Activated CD4-positive, alpha-beta T cell treated with anti-CD3 and anti-CD28 coated beads, Interleukin-2, amount 50 U/mL, for 1 hour (primary cell): ENCODE measurements at regions not wholly inside any gene's neighbourhood (a gene's known extent, or its start where the extent isn't known, plus 50 kb on each side); places are given as distances from the start of the nearest gene placed in this dataset.

Experiments used
- DNase-seq: peaks from one replicate; pipeline ENCODE4 v3.0.0-alpha.2; 2020

DNA sequence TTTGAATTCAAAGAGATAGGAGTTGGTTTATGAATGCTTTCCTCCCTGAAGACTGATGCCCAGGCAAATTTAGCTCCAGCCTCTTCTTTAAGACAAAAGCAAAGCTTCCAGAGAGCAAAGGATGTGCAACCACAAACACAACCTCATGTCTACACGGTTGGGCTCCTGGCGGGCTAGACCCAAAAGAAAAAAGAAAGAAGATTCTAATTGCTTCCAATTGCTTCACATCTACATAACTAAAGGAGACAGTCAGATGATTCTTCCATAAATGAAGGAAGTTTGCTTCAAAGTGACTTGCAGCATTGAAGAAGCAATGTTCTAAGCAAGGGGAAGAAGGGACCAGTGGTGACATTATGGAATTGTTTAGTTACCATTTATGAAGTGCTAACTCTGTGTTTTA lies 1603.0 kb upstream of the TENM3 start:
- DNase-seq, result no peak

DNA sequence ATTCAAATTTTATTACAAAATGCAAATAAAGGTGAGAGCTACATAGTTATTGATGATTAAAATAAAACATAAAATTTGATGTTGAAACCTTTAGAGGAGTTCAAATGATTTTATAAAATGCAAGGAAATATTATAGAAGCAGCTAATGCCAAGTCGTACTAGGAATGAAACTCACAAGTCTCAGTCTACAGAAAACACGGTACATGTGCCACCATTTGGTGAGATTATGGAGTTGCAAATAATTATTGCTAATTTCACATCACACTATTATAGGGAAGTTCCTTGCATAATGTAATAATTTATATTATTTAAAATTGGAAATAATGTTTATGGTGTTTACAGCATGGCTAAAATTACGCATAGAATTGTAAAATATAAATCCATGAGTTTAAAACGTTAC lies 1601.7 kb upstream of the TENM3 start:
- DNase-seq, result no peak

DNA sequence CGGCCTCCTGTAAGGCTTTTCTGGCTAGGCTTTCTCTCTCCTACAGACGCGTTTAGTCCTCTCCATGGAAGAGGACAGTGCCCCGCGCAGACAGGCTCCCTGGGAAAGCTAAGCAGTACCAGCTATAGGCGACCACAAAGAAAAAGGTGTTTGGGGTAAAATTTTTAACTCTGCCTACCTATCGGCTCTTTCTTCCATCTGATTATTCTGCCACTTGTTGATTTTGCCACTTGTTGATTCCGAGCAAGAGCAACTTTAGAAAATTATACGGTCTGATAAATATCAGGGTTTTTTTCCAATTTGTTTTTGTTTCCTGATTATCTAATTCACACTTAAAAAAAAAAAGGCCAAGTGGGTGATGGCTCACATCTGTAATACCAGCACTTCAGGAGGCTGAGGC lies 1600.5 kb upstream of the TENM3 start:
- no peak for DNase-seq

DNA sequence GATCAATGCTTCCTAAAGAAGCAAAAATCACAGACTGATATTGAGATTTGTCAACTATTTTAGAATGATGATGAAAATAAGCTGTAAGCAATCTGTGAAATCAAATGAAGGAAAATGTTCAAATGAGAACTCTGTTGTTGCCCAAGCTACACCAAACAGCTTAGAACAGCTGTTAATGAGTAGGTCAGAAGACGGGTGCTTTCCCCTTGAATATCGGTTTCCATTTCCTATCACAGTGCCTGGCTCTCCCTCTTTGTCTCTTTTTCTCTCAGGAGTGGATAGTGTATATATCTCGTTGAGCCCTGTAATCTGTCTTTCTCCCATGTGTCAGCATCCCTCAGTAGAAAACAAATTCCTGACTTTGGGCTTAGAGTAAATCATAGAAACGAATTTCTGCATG lies 1592.9 kb upstream of the TENM3 start:
- no peak for DNase-seq

DNA sequence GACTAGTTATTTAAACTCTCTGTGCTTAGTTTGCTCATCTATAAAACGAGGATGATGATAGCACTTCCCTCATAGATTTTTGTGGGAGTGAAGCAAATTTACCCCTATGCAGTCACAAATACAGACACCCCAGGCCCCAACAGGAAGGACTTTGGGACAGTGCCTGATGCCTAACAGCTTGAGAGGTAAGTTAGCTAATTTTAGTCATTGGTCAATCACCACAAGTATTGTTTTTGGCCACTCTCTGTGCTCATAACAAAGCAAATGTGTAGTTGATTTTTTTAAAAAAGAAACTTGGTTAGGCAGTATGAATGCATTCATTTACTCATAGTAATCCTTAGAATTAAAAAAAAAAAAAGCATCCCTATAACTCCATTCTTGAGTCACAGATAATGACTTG lies 1590.7 kb upstream of the TENM3 start:
- no peak for DNase-seq

DNA sequence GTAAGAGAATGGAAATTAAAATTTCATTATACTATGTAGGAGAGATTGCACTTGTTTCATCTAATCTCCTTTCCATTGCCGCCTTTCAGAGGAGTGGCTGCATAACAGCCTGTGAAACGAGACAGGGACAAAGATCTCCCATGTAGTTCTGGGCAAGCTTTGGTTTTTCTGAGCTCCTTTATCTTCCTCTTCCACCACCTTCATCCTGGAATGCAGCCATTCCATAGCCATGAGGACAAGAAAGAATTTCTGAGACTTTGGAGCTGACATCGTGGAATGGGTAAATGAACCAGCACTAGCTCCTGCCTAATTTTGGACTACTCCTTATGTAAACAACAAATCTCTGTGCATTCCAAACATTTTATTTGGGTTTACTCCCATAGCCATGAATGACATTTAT lies 1587.3 kb upstream of the TENM3 start:
- DNase-seq, result no peak

DNA sequence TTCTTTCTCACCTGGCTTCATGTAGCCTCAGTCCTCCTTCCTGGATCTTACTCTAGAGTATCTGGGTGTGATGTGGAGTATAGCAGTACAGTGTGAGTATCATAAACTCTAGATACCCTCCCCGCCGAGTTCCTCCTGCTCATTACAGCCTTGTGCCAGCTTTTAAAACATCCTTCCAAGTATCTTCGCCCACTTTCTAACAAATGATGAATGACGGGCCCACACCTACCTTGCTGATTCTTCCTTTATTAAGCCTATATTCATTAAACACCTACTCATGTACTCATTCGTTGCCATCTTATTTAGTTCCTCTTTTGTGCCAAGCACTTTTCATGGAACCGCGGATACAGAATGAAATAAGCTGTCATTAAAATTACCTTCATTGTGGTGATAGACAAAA lies 1585.3 kb upstream of the TENM3 start:
- no peak for DNase-seq

DNA sequence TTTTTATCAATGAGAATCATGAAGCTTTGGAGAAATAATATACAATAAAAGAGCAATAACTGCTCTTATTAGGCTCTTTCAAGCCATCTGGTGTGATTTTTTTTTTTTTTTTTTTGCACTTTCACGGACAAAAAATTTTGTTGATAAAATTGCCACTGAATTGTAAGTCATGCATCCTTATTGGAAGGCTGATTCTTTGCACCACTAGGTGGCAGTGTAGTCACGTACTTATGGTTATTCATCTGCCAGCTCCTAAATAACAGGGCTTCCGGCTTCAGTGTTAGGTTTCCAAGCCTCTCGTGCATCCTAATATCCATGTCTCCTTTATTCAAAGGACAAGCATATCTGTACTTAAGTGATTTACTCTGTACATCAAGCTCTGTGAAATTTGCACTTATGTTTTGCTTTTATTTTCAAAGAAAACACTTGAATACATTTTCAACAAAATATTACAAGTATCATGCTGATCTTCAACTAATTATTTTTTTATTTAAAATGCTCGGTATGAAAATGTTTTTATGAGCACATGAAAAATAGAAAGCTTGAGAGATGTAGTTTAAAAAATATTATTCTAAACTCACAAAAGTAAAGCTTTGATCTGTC lies 1578.3 kb upstream of the TENM3 start:
- peak; percentile 25 for DNase-seq

DNA sequence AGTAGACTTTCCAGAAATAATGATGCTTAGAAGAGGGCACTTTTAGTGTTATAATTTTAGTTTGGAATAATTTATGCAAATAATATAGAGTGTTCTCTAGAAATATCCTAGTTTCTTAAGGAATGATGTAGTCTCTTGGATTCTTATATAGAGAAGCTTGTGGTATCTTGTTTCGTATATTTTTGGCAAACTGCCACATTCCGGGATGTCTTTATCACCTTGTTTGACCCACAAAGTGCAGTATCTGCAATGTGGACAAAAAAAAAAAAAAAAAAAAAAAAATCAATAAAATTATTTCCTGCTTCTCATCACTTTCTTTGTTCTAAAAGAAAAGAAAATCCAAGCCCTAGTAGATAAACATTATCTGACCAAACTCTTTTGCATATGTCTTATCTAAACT lies 1577.7 kb upstream of the TENM3 start:
- DNase-seq, result no peak

DNA sequence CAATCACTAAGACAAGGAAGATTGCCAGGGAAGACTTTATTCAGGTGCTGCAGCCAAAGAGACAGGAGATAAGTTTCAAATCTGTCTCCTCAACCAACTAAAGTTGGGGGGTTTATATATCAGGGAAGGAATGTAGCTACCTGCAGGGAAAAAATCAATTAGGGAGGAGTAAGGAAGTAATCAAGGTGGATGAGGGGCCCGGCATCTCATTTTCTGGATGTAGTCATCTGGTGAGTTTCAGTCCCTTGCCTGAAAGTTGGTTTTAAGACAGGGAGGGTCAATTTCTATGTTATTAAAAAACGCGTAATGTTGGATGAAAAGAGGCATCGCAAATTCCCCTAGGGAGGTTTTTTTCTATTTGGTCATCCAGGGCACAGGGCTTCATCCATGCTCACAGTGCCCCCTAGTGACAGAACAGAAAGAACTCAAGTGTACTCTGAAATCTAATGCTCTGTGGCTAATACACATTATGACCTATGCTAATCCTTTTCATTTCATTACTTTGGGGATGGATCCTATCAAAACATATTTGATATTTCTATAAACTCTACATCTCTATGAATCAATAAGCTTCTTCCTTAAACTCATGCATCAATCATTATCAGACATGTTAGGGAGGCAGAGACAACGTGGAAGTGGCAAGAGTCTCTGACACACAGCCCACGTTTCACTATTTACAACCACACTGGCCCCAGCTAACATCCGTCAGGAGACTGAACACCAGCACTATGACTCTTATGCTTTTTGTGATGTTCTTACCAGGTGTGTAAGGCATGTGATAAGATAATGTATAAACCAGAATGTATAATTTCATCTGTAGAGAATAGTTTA lies 1577.0 kb upstream of the TENM3 start:
- DNase-seq, result no peak

DNA sequence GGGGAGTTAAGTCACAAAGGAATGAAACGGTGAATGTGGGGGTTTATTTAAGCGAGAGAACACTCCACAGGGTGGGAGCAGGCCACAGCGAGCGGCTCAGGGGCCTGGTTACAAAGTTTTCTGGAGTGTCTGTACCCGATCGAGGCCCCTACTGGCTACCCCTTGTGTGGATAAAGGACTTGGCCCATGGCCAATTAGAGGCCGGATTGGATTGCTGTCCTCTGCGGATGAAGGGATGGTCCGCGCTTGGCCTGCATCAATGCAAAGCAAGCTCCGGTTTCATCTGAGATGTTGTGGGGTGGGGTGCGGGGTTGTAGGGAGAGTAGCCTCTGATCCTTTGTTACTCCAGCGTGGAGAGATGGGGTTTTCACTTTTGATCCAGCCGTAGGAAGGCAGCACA lies 1574.5 kb upstream of the TENM3 start:
- no peak for DNase-seq

DNA sequence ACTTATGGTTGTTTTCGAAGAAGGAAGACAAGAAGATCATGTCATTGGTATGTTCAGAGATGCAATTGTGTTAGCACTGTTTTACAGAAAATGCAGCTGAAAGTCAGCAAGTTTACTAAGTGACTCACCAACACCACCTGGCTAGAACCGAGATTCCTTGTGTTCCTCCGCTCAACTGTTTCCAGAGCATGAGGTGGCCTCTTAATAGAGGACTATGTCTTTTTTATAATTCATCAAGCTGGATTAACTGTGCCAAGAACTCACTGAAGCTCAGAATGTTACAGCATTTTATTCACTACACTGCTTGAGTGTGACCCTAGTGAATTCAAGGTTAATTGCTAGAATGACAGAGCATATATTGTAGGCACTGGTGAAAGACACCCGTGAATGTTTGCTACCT lies 1573.5 kb upstream of the TENM3 start:
- DNase-seq, result no peak

DNA sequence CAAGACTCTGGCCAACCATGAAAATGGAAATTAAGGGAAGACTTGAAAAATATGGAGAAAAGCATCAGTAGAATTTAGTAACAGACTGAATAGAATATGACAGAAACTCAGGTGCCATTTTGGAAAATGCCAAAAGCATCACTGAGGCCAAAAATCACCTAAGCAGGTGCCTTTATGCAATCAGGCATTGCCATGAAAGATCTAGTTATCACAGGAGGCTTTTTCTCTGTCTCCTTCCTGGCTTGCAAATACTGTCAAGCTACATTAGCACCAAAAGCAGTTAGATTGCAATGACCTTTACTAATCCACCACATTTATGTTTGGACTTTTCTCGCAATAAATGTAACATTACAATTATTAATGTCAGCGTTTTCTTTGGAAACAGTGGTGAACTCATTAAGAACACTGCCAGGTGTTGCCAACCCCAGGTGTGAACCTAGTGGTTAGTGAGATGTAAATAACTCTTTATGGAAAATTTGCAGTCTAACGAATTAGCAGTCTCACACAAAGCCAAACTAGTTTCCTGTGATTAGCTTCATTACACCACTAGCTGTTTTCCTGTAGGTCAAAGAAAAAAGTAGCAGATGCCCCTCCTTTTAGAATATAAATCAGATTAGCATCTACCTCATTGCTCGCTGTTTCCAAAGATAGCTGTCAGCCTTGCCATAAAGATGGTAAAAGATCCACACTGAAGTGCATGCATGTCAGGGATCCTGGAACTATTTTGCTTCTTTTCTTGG lies 1568.4 kb upstream of the TENM3 start:
- DNase-seq, result no peak

DNA sequence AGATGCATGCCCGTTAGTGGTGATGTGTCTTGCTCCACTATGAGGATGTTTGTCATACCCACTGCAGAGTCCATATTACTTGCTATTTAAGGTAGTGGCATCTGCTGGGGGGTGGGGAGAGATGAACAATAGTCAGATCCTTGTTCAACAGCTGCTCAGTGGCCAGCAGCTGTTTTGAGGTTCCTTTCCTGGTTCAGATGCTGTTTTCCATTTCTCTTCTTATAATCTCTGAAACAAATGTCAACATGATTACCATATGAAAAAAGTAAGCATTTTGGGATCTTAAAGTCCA lies 1567.9 kb upstream of the TENM3 start:
- no peak for DNase-seq

DNA sequence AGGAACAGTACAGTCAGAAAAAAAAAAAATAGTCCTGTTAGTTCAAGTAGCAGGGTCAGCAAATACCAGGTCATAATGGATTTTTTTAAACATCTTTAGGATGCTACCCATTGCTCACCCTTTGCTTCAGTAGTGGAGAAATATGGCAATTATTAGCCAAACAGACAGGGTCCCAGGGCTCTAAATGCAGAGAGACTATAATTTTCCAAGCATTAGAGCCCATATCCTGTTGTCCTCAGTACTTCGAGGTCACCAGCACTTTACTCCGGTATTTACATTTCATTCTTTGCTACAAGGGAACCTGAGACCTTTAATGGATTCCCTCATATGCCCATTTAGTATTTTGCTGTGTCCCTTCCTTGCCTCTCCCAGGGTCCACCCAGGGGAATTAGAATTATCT lies 1562.9 kb upstream of the TENM3 start:
- DNase-seq, result no peak

DNA sequence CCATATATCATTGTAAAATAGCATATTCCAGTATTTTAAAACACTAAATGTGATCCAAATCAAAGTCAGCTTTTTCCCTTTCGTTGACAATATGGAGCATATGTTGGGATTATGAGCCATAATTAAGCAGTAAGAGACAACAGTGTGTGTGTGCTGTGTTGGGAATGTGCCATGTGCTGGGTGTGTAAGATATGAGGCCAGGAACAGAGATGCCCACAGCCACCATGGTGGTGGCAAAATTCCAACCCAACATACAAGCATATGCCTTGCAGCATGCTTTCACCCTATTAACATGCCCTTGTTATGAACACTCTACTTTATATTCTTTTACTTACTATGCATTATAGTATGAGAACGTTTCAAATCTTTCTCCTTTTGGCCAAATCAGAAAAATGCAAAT lies 1560.4 kb upstream of the TENM3 start:
- no peak for DNase-seq

DNA sequence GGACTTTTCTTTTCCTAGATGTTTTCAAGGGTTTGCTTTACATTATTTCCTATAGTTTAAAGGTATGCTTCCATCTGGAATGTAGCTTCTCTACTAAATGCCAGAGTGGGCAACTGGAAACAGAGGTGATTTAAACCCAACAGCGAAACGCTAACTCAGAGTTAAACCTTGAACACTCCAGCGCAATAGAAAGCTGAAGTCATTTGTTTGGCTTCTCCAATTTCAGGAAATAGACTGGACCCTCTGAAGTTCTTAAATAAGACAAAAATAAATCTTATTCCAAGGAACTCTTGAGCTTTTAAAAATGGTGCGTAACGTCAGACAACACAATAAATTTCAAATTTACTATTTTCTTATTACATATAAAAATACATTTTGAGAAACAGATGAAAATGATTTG lies 1560.0 kb upstream of the TENM3 start:
- no peak for DNase-seq

DNA sequence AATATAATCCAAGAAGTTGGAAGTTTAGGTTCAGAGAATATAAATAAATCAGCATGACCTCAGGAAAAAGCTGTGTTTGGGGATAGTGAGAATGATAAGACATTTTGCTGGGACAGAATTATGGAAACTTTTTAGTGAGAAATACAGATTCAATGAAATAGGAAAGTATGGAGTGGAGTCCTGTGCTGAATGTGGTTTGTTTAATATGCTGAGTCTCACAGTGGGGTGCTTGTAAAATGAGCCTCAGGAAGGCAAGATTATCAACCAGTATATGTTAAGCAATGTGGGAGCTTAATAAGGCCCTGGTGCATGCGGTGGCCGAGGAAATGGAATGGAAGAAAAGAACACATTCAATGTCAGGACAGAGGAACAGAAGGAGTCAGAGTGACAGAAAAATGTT lies 1554.7 kb upstream of the TENM3 start:
- no peak for DNase-seq

DNA sequence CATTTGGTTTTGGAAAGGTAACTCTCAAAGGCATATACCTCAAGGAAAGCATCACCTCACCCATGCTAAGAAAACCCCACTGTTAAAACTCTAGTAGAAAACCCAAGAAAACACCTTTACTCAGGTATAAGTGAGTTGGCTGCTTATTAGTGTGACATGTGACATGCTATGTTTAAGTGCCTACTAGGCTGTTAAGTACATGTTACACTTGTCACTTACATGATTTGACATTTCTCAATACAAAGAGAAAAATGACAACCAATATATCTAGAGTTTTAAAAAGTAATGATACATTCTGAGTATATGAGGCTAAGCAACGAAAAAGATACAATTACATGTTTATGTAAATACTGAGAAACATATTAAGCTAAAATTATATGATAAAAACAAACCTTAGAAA lies 1548.3 kb upstream of the TENM3 start:
- no peak for DNase-seq

DNA sequence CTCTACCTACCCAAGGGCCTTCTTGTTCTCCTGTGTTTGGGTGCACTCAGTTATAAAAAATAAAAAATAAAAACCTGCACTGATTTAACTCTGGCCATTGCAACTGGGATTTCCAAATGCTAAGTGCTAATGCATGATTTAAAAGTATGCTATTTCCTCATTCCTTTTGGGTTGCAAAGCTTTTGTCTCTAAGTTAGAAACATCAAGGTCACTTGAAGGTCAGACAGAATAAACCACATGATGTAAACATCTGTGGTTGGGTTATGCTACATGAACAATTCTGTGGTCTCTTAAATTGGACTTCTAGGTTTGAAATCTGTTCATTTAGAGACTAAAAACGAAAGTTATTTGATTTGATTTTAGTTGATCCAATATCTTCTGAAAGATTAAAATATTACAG lies 1547.4 kb upstream of the TENM3 start:
- no peak for DNase-seq

DNA sequence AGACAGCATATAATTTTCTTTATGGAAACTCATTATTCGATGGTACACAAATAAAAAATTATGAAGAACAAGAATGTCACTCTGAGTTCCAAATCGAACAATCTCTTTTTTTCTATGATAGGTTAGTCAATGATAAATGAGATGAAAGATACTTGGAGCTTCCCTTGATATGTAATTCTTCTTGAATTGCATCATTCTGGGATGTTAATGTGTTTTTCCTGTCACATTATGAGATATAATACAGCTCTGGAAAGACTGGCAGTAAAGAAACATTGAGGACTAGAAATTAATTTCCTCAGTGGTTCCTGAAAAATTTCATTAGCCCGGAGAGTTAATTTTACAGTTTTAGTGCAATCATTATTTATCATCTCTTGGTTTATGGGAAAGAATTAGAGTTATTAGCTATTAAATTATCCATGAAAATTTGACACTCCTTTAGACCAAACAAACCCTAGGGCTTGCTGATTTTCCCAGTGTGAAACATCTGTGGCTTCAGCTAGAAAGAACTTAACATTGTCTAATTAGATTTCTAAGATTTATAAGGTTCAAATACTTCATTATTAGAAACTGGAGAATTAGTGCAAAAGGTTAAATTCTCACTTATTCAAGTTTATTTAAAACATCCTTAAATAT lies 1546.6 kb upstream of the TENM3 start:
- DNase-seq, result no peak

DNA sequence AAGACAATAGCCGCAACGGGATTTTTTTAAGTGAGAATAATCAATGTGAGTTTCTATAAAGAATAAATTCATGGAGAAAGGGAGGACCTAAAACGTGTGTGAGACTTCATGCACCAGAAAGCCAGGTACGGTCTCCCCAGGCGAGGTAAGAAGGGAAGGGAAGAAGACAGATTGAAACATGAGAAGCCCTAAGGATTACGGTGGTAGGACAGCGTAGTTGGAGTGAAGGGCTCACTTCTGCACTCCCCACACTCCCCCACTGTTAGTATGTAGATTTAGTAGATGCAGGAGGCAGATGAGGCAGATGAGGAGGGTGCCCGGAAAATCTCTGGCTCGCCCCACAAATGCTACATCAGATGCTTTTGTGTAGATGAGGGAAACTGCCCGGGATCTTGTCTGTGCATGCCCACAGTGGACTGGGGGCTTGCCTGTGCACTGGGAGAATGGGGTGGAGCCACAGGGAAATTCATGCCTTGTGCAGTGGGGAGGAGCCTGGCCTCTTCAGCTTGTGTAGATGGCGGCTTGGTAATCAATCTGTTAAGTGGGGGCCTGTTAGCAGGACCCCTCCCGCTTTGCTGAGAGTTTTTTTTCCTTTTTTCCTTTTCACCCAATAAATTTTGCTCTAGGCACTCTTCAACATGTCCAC lies 1544.5 kb upstream of the TENM3 start:
- DNase-seq, result no peak

DNA sequence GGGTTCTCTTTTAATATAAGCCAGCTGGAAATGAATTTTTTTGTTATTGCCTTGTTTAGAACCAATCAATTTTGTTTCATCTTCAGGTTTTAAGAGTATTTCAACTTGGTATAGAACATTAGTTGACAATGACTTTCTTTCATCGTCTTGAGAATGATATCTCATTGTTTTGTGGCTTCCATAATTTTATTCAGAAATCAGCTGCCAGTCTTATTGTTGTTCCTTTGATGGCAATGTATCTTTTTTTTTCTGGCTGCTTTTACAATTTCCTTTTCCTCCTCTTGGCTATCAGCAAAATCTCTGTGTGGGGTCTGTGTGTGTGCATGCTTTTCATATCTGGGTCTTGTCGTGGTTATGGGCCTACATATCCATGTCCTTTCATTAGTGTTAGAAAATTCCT lies 1536.4 kb upstream of the TENM3 start:
- DNase-seq, result no peak
